ENCODE measurements at regions not wholly inside any gene's neighbourhood (a gene's known extent, or its start where the extent isn't known, plus 50 kb on each side); places are given as distances from the start of the nearest gene placed in this dataset.

- DNase-seq = no peak
Measured at GRCh38 chr6:40973304-40973703, 65.7 kb downstream of the UNC5CL start.

DNA sequence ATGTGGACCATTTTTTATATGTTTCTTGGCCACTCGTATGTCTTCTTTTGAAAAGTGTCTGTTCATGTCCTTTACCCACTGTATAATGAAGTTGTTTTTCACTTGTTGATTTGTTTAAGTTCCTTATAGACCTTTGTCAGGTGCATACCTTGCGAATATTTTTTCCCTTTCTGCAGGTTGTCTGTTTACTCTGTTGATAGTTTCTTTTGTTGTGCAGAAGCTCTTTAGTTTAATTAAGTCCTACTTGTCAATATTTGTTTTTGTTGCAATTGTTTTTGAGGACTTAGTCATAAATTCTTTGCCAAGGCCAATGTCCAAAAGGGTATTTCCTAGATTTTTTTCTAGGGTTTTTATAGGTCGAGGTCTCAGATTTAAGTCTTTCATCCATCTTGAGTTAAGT is 66.2 kb downstream of the UNC5CL start:
- no peak for DNase-seq

DNA sequence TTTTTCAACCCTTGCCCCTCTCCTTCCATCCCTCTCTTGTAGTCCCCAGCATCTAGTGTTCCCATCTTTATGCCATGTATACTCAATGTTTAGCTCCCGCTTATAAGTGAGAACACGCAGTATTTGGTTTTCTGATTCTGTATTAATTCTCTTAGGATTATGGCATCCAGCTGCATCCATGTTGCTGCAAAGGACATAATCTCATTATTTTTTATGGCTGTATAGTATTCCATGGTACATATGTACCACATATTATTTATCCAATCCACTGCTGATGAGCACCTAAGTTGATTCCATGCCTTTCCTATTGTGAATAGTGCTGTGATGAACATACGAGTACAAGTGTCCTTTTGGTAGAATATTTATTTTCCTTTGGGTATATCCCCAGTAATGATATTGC is 66.8 kb downstream of the UNC5CL start:
- DNase-seq = no peak

- no peak for DNase-seq
Measured at GRCh38 chr6:40968620-40969164, 70.3 kb downstream of the UNC5CL start.

GRCh38 chr6:40966860-40967259 is 72.2 kb downstream of the UNC5CL start:
- no peak for DNase-seq

DNA sequence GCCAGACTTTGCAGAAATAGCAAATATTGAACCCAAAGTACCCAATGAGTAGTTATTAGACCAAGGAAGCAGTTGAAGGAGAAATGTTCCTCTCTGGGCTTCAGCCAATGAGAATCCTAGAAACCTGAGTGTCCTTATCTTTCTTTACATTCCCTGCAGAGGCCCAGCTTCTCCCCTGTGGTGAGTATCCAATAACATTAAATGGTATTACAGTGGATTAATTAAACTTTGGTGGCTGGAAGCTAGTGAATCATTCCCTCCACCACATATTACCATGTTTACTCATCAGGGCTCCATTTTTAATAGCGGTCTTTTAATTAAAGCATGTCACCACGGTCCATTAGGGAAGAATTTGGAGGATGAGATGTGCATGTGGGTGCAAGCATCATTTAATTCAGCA is 74.0 kb downstream of the UNC5CL start:
- DNase-seq = no peak

DNA sequence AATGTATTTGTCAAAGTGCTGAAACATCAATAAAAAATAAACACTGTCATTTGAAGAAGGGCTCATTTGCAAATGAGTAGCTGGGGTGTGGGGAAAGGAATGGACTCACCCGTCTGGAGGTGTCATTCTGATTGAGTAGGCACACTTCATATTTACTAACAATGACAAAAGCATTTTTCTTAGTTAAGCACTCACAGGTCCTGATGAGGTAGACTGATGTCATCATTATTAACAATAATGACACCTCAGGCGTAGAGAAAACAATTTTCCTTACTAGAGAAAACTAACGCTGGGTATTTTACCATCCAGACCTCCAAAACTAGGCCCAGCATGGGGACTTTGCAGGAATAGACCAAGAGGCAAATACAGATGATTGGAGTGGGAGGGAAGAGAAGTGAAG is 76.0 kb downstream of the UNC5CL start:
- no peak for DNase-seq

- DNase-seq = no peak
Measured at GRCh38 chr6:40962241-40962640, 76.8 kb downstream of the UNC5CL start.

- DNase-seq = no peak
Measured at GRCh38 chr6:40961831-40962230, 77.2 kb downstream of the UNC5CL start.

- no peak for DNase-seq
Measured at GRCh38 chr6:40960742-40961430, 78.1 kb downstream of the UNC5CL start.

GRCh38 chr6:40959781-40960327 is 79.2 kb downstream of the UNC5CL start:
- DNase-seq = no peak

DNA sequence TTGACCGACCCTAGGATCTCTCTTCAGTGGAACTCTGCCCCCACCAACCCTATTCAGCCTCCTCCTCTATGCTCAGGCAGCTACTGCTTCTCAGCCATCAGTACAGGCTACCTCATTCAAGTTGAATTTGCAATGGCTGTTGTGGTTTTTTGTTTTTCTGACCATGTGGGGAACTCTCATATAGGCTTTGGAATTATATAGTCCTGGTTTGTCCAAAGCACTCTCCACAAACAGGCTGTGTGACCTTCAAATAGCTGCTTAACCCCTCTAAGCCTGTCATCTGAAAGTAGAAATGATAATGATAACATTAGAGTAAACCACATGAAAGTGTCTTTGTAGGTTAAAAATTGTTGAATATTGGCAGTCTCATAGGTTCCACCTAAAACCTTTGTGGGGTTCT is 80.3 kb downstream of the UNC5CL start:
- DNase-seq = no peak

- DNase-seq = no peak
Measured at GRCh38 chr6:40957616-40958492, 81.2 kb downstream of the UNC5CL start.

DNA sequence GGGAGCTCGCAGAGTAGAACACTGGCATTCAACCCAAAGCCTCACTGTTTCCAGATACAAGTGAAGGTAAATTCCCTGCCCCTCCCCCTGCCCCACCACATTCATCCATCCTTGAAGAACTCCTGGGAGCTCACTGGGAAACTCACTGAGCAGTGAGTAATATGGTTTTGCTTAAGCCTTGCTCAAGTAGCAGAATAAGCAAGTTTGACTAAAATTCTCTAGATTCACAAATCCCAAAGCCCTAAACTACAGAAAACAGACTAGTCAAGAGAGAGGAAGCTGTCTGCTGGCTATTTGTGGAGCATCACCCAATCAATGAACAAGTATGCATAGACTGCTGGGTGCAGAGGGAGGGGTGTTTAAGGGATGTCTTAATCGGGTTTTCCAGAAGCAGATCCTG is 82.1 kb downstream of the UNC5CL start:
- DNase-seq = no peak

DNA sequence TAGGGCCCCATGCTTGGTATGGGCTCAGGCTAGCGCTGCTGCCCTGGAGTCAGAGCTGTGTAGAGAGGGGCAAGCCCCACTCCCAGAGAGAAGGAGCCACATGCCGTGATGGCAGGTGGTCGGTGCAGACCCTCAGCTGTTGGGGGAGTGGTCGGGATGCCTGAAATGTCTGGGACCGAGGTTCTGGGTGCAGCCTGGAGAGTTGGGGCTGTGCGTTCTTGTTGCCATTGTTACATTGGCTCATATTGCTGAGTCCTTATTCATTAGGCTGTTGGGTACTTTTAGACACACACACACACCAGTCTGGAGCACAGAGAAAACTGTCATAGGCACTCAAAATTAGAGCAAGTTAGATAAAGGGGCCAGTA is 83.9 kb downstream of the UNC5CL start:
- DNase-seq = no peak

DNA sequence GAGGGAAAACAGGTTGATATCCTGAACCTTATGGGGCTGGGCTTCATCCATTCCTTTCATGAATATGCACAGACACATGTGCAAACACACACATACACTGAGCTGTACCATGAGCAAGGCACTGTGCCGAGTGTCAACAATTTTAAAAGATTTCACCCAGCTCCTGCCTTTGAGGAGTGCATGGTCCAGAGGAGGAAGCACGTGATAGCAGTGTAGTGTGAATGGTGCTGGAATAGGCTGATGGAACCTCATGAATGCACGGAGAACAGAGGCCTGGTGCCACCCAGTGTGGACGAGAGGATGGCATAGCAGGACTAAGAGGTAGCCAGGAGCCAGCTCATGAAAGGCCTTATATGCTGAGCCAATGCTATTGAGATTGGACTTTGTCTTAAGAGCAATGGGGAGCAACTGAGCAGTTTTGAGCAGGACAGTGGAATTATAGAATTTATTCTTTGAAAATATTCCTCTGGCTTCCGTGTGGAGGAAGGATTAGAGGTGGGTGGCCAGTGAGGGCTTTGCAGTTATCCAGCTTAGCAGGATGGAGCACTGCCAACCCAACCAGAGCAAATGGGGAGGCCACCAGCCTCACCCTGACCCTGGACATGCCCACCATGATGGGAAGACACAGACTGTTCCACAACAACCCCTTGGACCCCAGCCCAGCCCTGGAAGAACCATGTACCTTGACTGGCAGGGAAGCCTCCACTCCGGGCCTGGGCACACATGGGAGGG is 84.4 kb downstream of the UNC5CL start:
- DNase-seq = no peak

GRCh38 chr6:40953486-40953885 is 85.5 kb downstream of the UNC5CL start:
- DNase-seq = no peak

GRCh38 chr6:40950986-40951698 is 87.9 kb downstream of the UNC5CL start:
- DNase-seq = no peak

DNA sequence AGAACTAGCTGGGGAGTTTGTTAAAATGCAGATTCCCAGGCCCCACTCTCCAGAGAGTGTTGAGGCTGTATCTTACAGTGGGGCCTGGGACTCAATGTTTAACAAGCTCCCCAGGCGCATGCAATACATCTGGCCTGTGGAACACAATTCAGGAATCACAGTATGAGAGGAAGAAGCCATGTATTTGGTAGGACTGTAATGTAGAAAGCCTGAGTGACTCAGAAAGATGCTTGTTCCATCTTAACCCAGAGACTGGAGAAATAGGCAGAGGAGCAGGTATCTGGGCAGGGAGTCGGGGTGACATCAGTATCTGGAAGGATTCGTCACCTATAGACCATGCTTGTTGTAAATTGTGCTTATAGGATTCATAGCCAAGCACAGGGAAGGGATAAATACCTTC is 90.5 kb downstream of the UNC5CL start:
- no peak for DNase-seq

DNA sequence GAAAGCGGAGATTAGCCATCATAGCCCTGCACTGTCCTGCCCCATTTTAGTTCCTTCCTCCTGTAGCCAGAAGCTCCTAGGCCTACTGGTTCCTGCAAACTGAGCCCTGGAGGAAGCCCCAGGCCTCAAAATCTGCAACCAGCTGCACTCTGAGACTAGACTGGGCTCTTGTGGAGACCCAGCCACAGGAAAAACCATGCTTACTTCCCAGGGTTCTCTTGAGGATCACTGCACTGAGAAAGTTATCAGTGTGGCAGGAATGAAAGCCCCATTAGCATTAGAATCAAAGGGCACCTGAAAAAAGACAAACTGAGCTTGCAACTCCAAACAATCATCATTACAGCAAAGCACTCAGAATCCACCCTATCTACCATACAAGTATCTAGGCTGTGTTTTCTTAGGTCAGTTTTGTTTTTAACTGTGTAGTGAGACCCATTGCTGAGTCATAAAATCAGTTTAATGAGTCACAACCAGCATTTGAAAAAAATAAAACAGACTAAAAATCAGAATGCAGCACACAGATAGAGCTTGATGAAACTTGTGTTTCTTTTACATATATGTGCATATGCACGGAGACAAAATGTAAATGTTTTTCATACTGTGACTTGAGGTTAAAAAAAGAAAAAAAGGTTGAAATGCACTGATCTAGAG is 91.0 kb downstream of the UNC5CL start:
- DNase-seq = no peak

DNA sequence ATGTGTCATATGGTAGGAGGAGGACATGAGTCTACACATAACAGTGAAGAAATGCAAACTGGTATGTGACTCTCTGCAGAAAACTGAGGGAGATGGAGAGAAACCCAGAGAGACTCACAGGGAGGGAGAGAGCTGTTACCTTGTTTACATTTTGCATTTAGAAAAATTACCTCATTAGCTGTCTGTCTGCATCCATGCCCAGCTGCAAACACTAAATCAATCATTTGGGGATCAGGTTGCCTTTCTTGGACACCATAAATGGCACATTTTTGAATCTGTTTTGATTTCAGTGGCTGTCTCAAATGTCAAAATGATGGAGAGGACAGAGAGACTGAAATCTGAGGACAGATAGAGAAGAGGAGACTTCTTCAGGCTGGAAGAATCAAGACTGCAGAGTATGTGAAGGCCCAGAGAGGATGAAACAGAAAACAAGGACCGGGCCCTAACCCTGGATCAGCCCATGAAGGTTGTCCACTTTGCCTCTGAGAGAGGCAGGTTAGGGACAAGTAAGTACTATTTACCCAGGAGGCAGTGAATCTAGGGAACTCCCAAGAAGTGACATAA is 92.2 kb downstream of the UNC5CL start:
- DNase-seq = no peak

GRCh38 chr6:40937491-40937890 is 101.5 kb downstream of the UNC5CL start:
- no peak for DNase-seq
